Stromal cell of bone marrow (primary cell): ENCODE measurements at regions not wholly inside any gene's neighbourhood (a gene's known extent, or its start where the extent isn't known, plus 50 kb on each side); places are given as distances from the start of the nearest gene placed in this dataset.
"Not testable (repeated sequence)": the region's sequence is repeated elsewhere in the genome, so short reads cannot be mapped to it uniquely, and the experiment has no call there.

Experiments used
- DNase-seq: peaks from one replicate; pipeline ENCODE4 v3.0.0-alpha.2; 2012; ENCODE audit warnings: low read depth

GRCh38 chr13:101003566-101003965 lies 329.0 kb upstream of the TMTC4 start:
- no peak for DNase-seq

- no peak for DNase-seq
Measured at GRCh38 chr13:100989392-100989791, 314.8 kb upstream of the TMTC4 start.

- DNase-seq: no peak
Measured at GRCh38 chr13:100988921-100989320, 314.3 kb upstream of the TMTC4 start.

GRCh38 chr13:100987948-100988347 lies 313.4 kb upstream of the TMTC4 start:
- DNase-seq: peak; percentile 28

- DNase-seq: no peak
Measured at GRCh38 chr13:100986571-100986970, 312.0 kb upstream of the TMTC4 start.

- DNase-seq: no peak
Measured at GRCh38 chr13:100984085-100984705, 309.6 kb upstream of the TMTC4 start.

GRCh38 chr13:100983111-100983510 lies 308.5 kb upstream of the TMTC4 start:
- no peak for DNase-seq

- no peak for DNase-seq
Measured at GRCh38 chr13:100980171-100980570, 305.6 kb upstream of the TMTC4 start.

- DNase-seq: no peak
Measured at GRCh38 chr13:100977841-100978240, 303.2 kb upstream of the TMTC4 start.

GRCh38 chr13:100976993-100977392 lies 302.4 kb upstream of the TMTC4 start:
- DNase-seq: no peak

- not testable (repeated sequence) for DNase-seq
Measured at GRCh38 chr13:100975666-100976065, 301.1 kb upstream of the TMTC4 start.

- DNase-seq: no peak
Measured at GRCh38 chr13:100962585-100962984, 288.0 kb upstream of the TMTC4 start.

GRCh38 chr13:100961186-100961585 lies 286.6 kb upstream of the TMTC4 start:
- no peak for DNase-seq

- no peak for DNase-seq
Measured at GRCh38 chr13:100958831-100959230, 284.2 kb upstream of the TMTC4 start.

GRCh38 chr13:100957741-100958140 lies 283.1 kb upstream of the TMTC4 start:
- DNase-seq: no peak

- no peak for DNase-seq
Measured at GRCh38 chr13:100954430-100955305, 280.1 kb upstream of the TMTC4 start.

- DNase-seq: no peak
Measured at GRCh38 chr13:100951016-100951415, 276.4 kb upstream of the TMTC4 start.

- not testable (repeated sequence) for DNase-seq
Measured at GRCh38 chr13:100948937-100949336, 274.3 kb upstream of the TMTC4 start.

- DNase-seq: no peak
Measured at GRCh38 chr13:100946588-100946987, 272.0 kb upstream of the TMTC4 start.

- no peak for DNase-seq
Measured at GRCh38 chr13:100944791-100945345, 270.3 kb upstream of the TMTC4 start.

GRCh38 chr13:100942742-100943141 lies 268.1 kb upstream of the TMTC4 start:
- DNase-seq: no peak

GRCh38 chr13:100941377-100942368 lies 267.1 kb upstream of the TMTC4 start:
- no peak for DNase-seq
